GM12864 (cell line): ENCODE measurements at regions not wholly inside any gene's neighbourhood (a gene's known extent, or its start where the extent isn't known, plus 50 kb on each side); places are given as distances from the start of the nearest gene placed in this dataset.

Experiments used
- DNase-seq: peaks from one replicate; pipeline ENCODE4 v3.0.0-alpha.2; 2011; ENCODE audit warnings: low read depth
- H3K4me3 ChIP-seq: 2 replicates; pipeline ENCODE4 v1.5.1; 2011; ENCODE audit warnings: mild to moderate bottlenecking, low read depth, low read length, control low read depth
- CTCF ChIP-seq: IDR thresholded peaks from 2 replicates; pipeline ENCODE4 v1.5.1; 2011; ENCODE audit warnings: low read depth, mild to moderate bottlenecking, moderate library complexity, low read length, control low read depth, inconsistent platforms; ENCODE audit errors: missing control alignments

GRCh38 chr4:179615704-179616103, 2173.5 kb upstream of the AGA start:
- no peak overlapping the region for H3K4me3 ChIP-seq
- no peak for DNase-seq
- no peak for TF ChIP-seq CTCF

GRCh38 chr4:179618966-179619365, 2176.7 kb upstream of the AGA start:
- TF ChIP-seq CTCF = no peak
- no peak for DNase-seq

GRCh38 chr4:179624768-179625181, 2182.5 kb upstream of the AGA start:
- DNase-seq = no peak
- TF ChIP-seq CTCF = no peak
- H3K4me3 ChIP-seq = no peak overlapping the region

More at GRCh38 chr4:179618966-179619365, 2176.7 kb upstream of the AGA start:
- H3K4me3 ChIP-seq = no peak overlapping the region

GRCh38 chr4:179625406-179625805, 2183.2 kb upstream of the AGA start:
- no peak for TF ChIP-seq CTCF
- DNase-seq = no peak

GRCh38 chr4:179626687-179627086, 2184.4 kb upstream of the AGA start:
- DNase-seq = no peak
- no peak overlapping the region for H3K4me3 ChIP-seq
- no peak for TF ChIP-seq CTCF

More at GRCh38 chr4:179625406-179625805, 2183.2 kb upstream of the AGA start:
- H3K4me3 ChIP-seq = no peak overlapping the region

GRCh38 chr4:179631321-179631720, 2189.1 kb upstream of the AGA start:
- DNase-seq = no peak
- TF ChIP-seq CTCF = no peak
- H3K4me3 ChIP-seq = no peak overlapping the region

GRCh38 chr4:179634862-179635261, 2192.6 kb upstream of the AGA start:
- no peak overlapping the region for H3K4me3 ChIP-seq
- no peak for TF ChIP-seq CTCF
- no peak for DNase-seq
